Activated gamma-delta T cell (primary cell): ENCODE measurements at regions not wholly inside any gene's neighbourhood (a gene's known extent, or its start where the extent isn't known, plus 50 kb on each side); places are given as distances from the start of the nearest gene placed in this dataset.

Experiments used
- DNase-seq: peaks from one replicate; lab custom pipeline; 2025; lab: John Stamatoyannopoulos, UW

DNA sequence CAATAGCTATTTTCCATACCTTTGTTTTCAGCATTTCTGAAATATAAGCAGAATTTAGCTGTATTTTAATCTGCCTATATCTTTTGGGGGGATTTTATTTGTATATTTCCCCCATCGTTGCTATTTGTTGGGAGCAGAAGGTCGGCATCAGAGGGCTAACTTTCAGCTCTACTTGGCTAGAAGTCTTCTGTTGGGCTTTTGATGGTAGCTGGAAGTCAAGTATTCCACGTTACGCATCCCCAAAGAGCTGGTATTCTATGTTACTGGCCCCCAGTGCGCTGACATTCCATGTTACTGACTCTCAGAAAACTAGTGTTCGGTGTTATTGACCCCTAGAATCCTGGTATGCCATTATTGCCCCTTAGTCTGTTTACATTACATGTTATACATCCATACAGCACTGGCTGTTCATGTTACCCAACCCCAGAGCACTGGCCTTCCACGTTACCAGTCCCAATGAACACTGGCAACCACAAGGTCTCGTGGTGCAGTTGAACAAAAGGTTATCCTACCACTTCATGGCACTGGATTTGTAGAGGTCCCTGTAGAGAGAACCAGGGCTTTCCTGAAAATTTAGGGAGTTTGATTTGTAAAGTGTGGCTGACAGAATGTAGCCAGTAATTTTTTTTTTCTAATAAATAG lies 278.1 kb upstream of the CD180 start:
- no peak for DNase-seq

GRCh38 chr5:67467110-67467509 lies 270.5 kb upstream of the CD180 start:
- DNase-seq = no peak

- no peak for DNase-seq
Observed at GRCh38 chr5:67465537-67466207, 269.1 kb upstream of the CD180 start.

GRCh38 chr5:67462147-67462546 lies 265.5 kb upstream of the CD180 start:
- DNase-seq = no peak

GRCh38 chr5:67459253-67459652 lies 262.7 kb upstream of the CD180 start:
- DNase-seq = no peak

- no peak for DNase-seq
Observed at GRCh38 chr5:67455970-67456369, 259.4 kb upstream of the CD180 start.

- DNase-seq = no peak
Observed at GRCh38 chr5:67454957-67455561, 258.5 kb upstream of the CD180 start.

DNA sequence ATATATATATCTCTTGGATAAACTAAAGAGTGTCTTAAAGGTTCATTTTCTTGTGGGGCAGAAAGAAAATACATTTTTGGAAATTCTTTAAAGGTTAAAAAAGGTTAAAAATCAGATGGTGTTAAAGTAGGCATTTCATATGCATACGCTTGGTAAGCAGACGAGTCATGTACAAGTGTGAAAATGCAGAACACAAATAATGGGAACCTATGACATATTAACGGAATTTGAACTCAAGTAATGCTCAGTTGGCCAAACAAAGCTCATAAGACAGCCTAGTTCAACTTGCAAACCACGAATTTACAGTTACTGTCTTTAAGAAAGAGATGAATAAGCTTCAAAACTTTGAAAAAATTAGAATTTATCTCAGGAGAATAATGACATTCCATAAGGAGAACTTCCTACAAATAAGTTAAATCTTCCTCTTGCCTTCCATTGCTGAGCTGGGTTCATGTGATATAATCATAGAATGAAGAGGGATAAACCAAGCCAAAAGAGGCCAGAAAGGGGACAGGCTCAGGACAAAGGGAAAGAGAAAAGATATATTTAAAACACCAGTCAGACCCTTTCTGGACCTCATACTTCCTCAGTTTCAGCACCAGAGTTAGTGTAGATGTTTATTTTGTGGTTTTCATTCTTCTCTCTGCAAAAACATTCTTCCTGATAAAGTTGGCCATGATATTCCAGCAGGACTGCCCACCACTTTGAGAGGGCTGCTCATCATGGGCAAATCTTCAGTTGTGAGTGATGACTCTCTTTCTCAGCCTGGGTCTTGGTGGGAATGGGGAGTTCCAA lies 256.7 kb upstream of the CD180 start:
- DNase-seq = no peak

DNA sequence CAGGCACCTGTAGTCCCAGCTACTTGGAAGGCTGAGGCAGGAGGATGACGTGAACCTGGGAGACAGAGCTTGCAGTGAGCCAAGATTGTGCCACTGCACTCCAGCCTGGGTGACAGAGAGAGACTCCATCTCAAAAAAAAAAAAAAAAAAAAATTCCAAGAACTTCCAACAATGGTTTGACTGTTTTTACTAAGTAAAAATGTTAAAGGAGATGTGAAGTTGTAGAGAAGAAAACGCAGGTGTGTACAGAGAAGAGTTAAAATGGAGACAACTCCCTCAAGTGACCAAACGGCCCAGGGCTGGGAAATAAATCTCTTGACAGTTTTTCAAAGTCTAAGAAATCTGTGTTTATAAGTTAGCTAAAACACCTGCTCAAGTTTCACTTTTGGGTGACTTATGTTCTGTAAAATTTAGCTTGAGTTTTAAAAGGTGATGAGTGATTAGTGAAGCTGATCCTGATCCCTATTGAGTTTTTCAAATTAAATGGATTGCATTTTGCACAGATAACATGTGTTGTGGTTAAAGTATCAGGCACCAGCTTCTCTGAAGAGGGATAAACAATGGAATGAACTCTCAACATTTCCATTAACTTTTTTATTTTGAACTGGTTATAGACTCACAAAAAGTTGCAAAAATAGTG lies 255.2 kb upstream of the CD180 start:
- DNase-seq = no peak

- DNase-seq = no peak
Observed at GRCh38 chr5:67447732-67448131, 251.1 kb upstream of the CD180 start.

- DNase-seq = no peak
Observed at GRCh38 chr5:67437905-67438845, 241.6 kb upstream of the CD180 start.

- DNase-seq = no peak
Observed at GRCh38 chr5:67435032-67435431, 238.4 kb upstream of the CD180 start.

- DNase-seq = no peak
Observed at GRCh38 chr5:67434466-67434865, 237.9 kb upstream of the CD180 start.

GRCh38 chr5:67432606-67433005 lies 236.0 kb upstream of the CD180 start:
- no peak for DNase-seq

DNA sequence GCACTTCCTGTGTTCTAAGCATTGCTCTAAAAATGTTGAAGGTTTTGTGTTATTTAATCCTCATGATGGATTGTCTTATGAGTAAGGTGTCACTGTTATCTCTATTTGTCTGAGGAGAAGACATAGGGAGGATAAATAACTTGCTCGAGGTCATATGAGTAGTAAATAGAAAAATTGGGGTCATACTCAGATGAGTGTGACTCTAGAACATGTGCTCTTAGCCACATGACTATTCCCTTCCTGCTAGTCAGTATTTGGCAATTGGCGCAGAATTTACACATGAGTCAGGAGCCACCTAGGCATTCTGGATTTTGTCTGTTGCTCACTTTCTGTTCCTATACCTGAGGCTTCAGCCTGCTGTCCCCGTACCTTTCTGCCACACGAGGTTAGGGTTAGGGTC lies 234.6 kb upstream of the CD180 start:
- DNase-seq = no peak

DNA sequence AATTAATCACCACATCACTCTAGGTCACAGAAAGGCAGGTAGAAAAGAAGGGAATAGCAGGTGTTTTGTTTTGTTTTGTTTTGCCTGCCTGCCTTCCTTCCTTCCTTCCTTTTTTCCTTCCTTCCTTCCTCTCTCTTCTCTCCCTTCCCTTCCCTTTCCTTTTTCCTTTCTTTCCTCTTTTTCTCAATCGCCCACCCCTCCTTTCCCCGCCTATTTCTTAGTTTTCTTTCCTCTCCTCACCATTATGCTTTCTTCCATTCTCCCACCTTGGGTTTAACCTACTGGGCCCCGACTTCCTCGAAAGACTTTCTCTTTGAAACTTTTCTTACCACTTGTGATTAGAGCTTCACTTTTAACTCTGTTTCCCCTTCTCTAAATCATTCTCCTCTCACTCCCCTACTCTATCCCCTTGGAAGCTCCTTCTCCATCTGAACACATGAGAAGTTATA lies 231.3 kb upstream of the CD180 start:
- DNase-seq = no peak

- DNase-seq = no peak
Observed at GRCh38 chr5:67426961-67427849, 230.6 kb upstream of the CD180 start.

GRCh38 chr5:67425514-67425913 lies 228.9 kb upstream of the CD180 start:
- no peak for DNase-seq

DNA sequence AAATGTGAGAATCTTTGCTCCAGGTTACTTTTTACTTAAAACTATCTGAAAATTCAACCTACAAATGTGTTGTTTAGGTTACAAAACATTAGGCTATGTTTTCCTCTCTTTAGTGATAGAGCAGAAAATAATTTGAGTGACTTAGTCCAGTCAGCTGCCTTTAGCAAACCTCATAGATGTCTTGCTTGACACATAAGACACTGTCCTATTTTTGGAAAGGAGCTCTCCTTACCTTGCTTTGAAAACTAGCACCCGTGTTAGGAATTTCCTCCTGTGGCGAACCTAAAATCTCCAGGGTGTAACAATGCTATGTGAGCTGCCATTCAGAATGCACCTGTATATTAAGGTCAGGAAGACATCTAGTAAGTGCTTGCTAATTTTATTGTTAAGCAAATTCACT lies 221.2 kb upstream of the CD180 start:
- DNase-seq = no peak

DNA sequence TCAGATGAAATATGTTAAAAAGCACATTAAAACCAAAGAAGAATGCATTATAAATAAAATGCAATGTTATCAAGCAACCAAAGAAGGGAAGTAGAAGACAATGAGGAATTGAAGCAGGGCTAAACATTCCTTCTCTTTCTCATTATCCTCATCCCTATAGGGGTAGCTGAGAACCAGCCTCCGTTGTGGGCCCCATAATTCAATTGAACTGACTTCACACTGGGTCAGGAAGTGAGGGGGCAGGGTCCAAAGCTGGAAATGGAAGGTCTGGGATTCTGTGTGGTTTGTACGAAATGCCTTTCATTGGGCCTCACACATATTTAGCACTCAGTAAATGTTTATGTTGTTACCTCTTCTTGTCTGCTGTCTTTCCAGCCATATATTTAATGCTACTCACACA lies 220.4 kb upstream of the CD180 start:
- DNase-seq = no peak
